ENCODE measurements at regions not wholly inside any gene's neighbourhood (a gene's known extent, or its start where the extent isn't known, plus 50 kb on each side); places are given as distances from the start of the nearest gene placed in this dataset.
"Not testable (repeated sequence)": the region's sequence is repeated elsewhere in the genome, so short reads cannot be mapped to it uniquely, and the experiment has no call there.

- DNase-seq (ENCODE audit: low read depth) = no peak
These were observed 497.8 kb downstream of the PREX1 start for GRCh38 chr20:48329676-48330664.

- DNase-seq (ENCODE audit: low read depth) = no peak
These were observed 498.7 kb downstream of the PREX1 start for GRCh38 chr20:48329031-48329615.

- not testable (repeated sequence) for DNase-seq (ENCODE audit: low read depth)
These were observed 500.0 kb downstream of the PREX1 start for GRCh38 chr20:48327848-48328247.

DNA sequence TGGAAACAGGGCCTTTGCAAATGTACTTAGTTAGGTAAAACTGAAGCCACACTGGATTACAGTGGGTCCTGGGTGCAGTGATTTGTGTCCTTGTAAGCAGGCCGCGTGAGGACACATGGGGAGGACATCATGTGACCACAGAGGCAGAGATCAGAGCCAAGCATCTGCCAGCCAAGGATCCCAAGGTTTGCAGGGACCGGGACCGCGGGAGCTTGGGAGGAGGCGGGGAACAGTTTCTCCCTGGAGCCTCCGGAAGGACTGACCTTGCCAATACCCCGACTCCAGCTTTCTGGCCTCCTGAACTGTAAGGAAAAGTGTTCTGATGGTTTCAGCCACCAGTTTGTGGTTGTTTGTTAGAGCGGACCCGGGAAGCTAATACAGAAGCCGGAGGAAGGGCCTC is 500.9 kb downstream of the PREX1 start:
- DNase-seq (ENCODE audit: low read depth) = no peak

DNA sequence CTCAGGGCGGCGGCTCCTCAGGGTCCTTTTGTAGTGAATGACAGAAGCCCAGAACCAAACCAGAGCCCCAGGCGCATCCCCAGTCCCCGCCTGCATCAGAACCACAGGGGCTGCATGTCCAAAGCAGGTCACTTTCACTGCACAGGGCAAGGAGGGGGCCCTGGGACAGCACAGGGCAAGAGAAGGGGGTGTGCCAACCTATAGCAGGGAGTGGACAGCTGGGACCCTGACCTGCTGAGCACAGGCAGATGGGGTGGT is 501.4 kb downstream of the PREX1 start:
- DNase-seq (ENCODE audit: low read depth) = no peak

- no peak for DNase-seq (ENCODE audit: low read depth)
These were observed 502.0 kb downstream of the PREX1 start for GRCh38 chr20:48325656-48326433.

DNA sequence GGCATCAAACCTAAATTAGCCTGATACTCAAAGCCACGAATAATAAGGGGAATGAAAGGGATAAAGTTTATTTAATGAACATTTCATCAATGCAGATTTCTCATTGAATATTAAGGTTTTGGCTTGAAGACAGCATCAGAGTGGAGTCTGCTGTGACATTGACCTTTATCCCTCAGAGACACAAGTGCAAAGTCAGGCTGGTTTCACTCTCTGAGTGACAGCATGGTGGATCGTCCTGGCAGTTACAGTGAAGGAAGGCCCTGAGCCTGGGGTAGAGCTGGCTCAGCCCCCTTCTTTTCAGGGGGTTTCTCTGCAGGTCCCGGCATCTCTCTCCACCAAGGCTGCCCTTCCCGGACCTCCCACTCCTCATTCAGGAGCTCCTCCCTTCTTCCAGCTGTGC is 503.1 kb downstream of the PREX1 start:
- no peak for DNase-seq (ENCODE audit: low read depth)

DNA sequence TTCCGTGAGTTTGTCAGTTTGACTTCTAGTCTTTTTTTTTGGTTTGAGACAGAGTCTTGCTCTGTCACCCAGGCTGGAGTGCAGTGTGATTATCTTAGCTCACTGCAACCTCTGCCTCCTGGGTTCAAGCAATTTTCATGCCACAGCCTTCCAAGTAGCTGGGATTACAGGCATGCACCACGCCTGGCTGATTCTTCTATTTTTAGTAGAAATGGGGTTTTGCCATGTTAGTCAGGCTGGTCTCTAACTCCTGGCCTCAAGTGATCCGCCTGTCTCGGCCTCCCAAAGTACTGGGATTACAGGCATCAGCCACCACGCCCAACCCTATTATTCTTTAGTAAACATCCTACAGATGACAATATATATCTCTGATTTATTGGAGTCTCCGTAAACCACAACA is 506.5 kb downstream of the PREX1 start:
- DNase-seq (ENCODE audit: low read depth) = no peak

GRCh38 chr20:48319943-48320584 is 507.7 kb downstream of the PREX1 start:
- DNase-seq (ENCODE audit: low read depth) = no peak

DNA sequence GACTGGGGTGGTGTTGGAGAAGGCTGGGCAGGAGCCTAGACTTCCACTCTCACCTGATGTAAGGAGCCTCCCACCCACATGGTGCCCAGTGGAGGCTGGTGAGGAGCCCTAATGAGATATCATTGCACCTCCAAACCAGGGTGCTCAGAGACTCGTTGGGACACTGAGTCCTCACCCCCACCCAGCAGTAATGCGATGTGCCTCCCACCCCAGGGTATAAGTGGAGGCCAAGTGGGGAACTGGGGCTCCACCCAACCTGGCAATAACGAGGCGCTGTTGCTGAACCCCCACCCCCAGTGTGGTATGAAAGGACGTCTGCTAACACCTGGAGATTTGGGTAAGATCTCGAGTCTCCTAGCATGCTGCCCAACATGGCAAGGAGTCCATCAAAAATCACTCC is 510.2 kb downstream of the PREX1 start:
- DNase-seq (ENCODE audit: low read depth) = no peak

DNA sequence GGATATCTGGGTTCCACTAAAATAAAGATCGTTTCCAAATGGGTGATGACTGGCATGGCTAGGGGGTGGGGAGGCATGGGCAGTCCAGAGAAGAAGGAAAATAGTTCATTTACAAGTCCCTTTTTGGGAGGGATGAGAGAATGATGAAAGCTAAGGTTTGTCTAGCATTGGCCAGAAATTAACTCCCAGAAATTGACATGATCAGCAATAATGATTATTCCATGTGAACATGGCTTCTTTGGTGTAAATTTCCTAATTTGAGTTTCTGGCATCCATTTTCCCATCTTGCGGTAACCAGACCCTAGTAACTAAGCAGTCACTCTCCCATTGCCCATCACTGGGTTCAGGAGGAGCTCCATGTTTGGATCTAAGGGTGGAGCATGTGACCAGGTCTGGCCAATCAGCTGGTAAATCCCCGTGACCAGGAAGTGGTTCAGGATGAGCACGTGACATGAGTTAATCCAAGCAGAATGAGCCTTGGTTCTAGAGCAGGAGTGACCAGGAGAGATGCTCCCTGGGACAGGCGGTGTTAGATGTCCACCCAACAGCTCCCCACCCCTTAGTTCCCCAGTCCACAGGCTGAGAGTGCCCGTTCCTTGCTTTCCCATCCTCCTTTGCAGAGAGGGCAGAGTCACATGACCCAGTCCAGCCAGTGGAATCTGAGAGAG is 512.7 kb downstream of the PREX1 start:
- no peak for DNase-seq (ENCODE audit: low read depth)

GRCh38 chr20:48313324-48313723 is 514.5 kb downstream of the PREX1 start:
- DNase-seq (ENCODE audit: low read depth) = no peak

- DNase-seq (ENCODE audit: low read depth) = no peak
These were observed 515.8 kb downstream of the PREX1 start for GRCh38 chr20:48311956-48312355.

- DNase-seq (ENCODE audit: low read depth) = no peak
These were observed 517.5 kb downstream of the PREX1 start for GRCh38 chr20:48310305-48310704.

GRCh38 chr20:48309293-48309692 is 518.5 kb downstream of the PREX1 start:
- no peak for DNase-seq (ENCODE audit: low read depth)

DNA sequence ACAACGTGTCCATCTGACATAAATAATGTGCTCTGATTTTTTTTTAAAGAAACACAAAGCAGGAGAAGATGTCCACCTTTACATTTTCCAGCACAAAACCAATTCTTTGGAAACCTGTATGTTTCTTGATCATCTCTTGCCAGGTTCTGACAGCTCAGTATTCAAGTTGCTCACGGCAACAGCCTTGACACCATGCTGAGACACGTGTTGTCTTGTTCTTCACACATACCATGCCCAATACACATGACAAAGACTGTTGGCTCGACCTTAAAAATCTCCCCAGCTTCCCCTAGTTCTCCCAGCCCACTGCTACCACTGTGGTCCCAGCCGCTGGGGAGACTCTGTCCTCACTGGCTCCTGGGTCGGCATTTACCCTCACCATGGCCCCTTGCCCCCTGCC is 518.9 kb downstream of the PREX1 start:
- DNase-seq (ENCODE audit: low read depth) = no peak

GRCh38 chr20:48308232-48308781 is 519.5 kb downstream of the PREX1 start:
- DNase-seq (ENCODE audit: low read depth) = no peak

DNA sequence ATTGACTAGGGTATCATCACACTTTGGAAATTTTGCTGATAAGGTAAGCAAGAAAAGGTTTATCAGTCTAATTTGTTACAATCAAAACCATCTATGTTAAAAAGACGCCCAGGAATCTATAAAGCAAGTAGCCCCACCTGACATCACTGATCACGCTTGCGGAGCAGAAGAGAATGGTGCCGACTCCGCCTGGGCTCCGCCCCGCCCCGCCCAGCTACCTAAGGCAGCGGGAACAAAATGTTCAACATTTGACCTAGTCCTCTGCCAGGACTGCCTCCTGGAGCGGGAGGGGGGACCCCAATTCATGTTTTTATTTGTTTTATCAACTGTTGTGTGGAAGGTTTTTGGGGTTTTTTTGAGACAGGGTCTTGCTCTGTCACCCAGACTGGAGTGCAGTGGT is 520.5 kb downstream of the PREX1 start:
- no peak for DNase-seq (ENCODE audit: low read depth)

- no peak for DNase-seq (ENCODE audit: low read depth)
These were observed 517.7 kb upstream of the SULF2 start for GRCh38 chr20:48302844-48303542.

DNA sequence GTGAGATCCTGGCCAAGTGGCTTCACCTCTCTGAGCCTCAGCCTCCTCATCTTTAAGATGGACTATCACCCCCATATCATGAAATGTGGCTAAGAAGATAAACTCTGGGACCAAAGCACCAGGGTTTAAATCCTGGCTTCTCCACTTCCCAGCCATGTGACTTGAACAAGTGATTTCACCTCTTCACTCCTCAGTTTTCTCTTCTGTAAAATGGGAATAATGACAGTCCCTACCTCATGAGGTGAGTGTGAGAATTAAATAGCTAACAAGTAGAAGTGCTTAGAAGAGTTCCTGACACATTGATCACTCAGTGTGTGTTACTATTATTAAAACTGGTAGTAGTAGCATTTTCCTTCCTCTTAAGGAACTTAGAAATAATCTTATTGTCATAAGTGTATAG is 516.9 kb upstream of the SULF2 start:
- DNase-seq (ENCODE audit: low read depth) = no peak

GRCh38 chr20:48301189-48301588 is 515.9 kb upstream of the SULF2 start:
- DNase-seq (ENCODE audit: low read depth) = no peak

Data from activated T-cell treated with anti-CD3 and anti-CD28 coated beads for 48 hours (primary cell).